ENCODE measurements at regions not wholly inside any gene's neighbourhood (a gene's known extent, or its start where the extent isn't known, plus 50 kb on each side); places are given as distances from the start of the nearest gene placed in this dataset.

DNA sequence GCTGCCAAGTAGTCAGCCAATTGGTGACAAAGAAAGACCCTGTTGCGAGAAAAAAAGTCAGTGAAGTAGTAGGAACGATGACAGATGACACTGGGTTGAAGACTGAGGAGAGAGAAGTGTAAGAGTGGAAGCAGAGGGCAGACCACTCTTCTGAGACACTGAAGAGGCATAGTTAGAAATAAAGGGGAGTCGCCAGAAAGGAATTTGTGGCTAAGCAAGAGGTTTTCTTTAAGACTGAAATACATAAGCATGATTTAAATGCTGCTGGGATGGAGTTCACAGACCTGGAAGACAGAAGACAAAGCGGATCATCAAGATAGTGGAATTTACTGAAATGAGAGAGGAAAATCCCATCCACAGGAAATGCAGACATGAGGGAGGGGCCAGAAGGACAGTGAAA is 56.2 kb upstream of the USPL1 start:
- Histone ChIP-seq H3K4me3 (replicated peaks; ENCODE audit: insufficient read depth, low read length) (no peak overlapping the region), H3K27me3 (ENCODE audit: insufficient read depth, poor library complexity, severe bottlenecking) (no peaks in the 10 kb centered on the region)
- TF ChIP-seq POLR2AphosphoS5 (IDR thresholded peaks at IDR 0.05; ENCODE audit: low read depth) (no peak), GABPA (IDR thresholded peaks at IDR 0.05; ENCODE audit: low read depth) (no peak), SPI1 (IDR thresholded peaks at IDR 0.05; ENCODE audit: borderline replicate concordance, low read depth) (no peak)
- TF ChIP-seq, protein P1, sequence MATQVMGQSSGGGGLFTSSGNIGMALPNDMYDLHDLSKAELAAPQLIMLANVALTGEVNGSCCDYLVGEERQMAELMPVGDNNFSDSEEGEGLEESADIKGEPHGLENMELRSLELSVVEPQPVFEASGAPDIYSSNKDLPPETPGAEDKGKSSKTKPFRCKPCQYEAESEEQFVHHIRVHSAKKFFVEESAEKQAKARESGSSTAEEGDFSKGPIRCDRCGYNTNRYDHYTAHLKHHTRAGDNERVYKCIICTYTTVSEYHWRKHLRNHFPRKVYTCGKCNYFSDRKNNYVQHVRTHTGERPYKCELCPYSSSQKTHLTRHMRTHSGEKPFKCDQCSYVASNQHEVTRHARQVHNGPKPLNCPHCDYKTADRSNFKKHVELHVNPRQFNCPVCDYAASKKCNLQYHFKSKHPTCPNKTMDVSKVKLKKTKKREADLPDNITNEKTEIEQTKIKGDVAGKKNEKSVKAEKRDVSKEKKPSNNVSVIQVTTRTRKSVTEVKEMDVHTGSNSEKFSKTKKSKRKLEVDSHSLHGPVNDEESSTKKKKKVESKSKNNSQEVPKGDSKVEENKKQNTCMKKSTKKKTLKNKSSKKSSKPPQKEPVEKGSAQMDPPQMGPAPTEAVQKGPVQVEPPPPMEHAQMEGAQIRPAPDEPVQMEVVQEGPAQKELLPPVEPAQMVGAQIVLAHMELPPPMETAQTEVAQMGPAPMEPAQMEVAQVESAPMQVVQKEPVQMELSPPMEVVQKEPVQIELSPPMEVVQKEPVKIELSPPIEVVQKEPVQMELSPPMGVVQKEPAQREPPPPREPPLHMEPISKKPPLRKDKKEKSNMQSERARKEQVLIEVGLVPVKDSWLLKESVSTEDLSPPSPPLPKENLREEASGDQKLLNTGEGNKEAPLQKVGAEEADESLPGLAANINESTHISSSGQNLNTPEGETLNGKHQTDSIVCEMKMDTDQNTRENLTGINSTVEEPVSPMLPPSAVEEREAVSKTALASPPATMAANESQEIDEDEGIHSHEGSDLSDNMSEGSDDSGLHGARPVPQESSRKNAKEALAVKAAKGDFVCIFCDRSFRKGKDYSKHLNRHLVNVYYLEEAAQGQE (IDR thresholded peaks at IDR 0.05; ENCODE audit: insufficient replicate concordance, low read depth), result no peak
- TF ChIP-seq, protein P2, sequence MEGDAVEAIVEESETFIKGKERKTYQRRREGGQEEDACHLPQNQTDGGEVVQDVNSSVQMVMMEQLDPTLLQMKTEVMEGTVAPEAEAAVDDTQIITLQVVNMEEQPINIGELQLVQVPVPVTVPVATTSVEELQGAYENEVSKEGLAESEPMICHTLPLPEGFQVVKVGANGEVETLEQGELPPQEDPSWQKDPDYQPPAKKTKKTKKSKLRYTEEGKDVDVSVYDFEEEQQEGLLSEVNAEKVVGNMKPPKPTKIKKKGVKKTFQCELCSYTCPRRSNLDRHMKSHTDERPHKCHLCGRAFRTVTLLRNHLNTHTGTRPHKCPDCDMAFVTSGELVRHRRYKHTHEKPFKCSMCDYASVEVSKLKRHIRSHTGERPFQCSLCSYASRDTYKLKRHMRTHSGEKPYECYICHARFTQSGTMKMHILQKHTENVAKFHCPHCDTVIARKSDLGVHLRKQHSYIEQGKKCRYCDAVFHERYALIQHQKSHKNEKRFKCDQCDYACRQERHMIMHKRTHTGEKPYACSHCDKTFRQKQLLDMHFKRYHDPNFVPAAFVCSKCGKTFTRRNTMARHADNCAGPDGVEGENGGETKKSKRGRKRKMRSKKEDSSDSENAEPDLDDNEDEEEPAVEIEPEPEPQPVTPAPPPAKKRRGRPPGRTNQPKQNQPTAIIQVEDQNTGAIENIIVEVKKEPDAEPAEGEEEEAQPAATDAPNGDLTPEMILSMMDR (IDR thresholded peaks at IDR 0.05; ENCODE audit: insufficient read depth, low read length), result no peak

DNA sequence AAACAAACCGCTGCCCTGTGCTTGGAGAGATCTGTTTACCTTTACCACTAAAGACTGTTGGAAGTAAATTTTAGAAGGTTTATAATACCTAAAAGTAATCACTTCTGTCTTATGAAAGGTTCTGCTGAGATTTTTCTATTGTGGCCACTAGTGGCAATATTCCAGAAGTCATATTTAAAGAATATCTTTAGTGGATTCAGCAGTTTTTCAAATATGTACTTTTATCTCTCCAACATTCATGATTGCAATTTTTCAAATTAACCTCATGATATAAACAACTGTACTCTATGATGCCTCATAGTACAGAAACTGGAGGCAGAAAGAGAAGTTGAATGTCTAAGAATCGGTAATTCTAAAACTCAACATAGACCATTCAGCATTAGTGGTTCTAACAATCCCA is 53.2 kb upstream of the USPL1 start:
- no peak overlapping the region for H3K27ac ChIP-seq (replicated peaks)
- TF ChIP-seq, protein P1 (IDR thresholded peaks at IDR 0.05; ENCODE audit: insufficient replicate concordance, low read depth), result no peak
- TF ChIP-seq, protein P2 (IDR thresholded peaks at IDR 0.05; ENCODE audit: insufficient read depth, low read length), result no peak
- no peak overlapping the region for H3K4me3 ChIP-seq (replicated peaks; ENCODE audit: insufficient read depth, low read length)
- no peaks in the 10 kb centered on the region for H3K27me3 ChIP-seq (ENCODE audit: insufficient read depth, poor library complexity, severe bottlenecking)
- no peak for DNase-seq (ENCODE audit: low read depth in 1 of 2, low spot score in 1 of 2)

More for the DNA sequence above, 56.2 kb upstream of the USPL1 start:
- no peak for DNase-seq (ENCODE audit: low read depth in 1 of 2, low spot score in 1 of 2)
- no peak overlapping the region for H3K27ac ChIP-seq (replicated peaks)

DNA sequence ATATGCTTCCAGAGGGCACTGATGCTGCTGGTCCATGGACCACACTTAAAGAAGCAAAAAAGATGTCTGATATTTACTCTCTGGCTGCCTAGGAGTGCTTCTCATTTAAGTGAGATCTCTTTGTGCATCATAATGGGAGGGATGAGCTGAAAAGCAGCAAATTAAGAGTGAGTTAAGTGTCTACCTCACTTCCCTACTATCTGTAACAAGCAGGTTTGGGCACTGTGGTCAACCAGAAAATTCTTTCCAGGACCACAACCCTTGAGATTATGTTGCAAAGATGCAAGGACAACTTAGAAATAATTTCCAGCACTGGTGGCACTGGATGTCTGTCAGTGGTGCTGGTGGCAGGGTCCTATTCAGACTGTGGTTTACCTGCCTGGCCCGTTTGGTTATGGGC is 52.1 kb upstream of the USPL1 start:
- Histone ChIP-seq H3K27ac (replicated peaks) (no peak overlapping the region), H3K4me3 (replicated peaks; ENCODE audit: insufficient read depth, low read length) (no peak overlapping the region), H3K27me3 (ENCODE audit: insufficient read depth, poor library complexity, severe bottlenecking) (no peaks in the 10 kb centered on the region)
- no peak for DNase-seq (ENCODE audit: low read depth in 1 of 2, low spot score in 1 of 2)
- TF ChIP-seq GABPA (IDR thresholded peaks at IDR 0.05; ENCODE audit: low read depth), result no peak
- TF ChIP-seq, protein P2 (IDR thresholded peaks at IDR 0.05; ENCODE audit: insufficient read depth, low read length), result no peak
- no peak for TF ChIP-seq POLR2AphosphoS5 (IDR thresholded peaks at IDR 0.05; ENCODE audit: low read depth)
- TF ChIP-seq, protein P1 (IDR thresholded peaks at IDR 0.05; ENCODE audit: insufficient replicate concordance, low read depth), result no peak
- no peak for TF ChIP-seq SPI1 (IDR thresholded peaks at IDR 0.05; ENCODE audit: borderline replicate concordance, low read depth)

Measured in HL-60 (cell line).